ENCODE measurements at regions not wholly inside any gene's neighbourhood (a gene's known extent, or its start where the extent isn't known, plus 50 kb on each side); places are given as distances from the start of the nearest gene placed in this dataset.
A peak's percentile ranks its signal among the peaks of the same experiment; 100 is the strongest.

DNA sequence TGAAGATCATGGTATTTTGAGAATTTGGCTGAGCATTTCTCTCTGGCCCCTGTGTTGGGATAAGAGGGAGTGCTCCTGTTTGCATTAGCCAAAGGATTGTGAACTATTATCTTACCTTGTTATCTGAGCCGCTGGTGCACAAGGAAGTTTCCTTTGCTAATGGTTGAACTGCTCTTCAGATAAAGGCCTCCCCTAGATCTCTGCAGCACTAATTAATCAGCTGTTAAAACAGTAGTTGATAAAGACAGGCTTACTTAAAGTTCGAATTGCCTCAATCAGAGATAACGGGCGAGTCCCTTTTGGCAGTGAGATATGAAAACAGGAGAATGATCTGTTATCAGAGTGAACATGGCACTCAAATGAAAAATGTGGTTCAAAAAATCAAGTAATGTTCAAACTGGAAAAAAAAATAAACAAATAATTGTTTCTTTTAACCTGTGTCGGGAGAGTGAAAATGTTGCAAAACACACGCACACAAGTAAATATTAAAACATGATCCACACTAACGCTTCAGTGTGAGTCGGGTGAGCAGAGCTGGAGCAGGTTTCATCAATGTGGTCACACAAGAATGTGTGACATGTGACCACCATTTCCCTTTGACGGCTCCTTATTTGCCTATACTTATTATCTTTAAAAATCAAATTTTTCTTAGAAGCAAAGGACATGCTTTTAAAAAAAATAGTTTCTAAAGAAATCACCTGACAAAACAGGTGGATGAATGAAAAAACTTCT, 469.1 kb downstream of the SOX2 start:
- Histone ChIP-seq H3K27me3 (ENCODE audit: control insufficient read depth, insufficient read depth, low read length) (no peaks in the 10 kb centered on the region), H3K4me3 (ENCODE audit: low read length) (no peak overlapping the region), H3K9me3 (ENCODE audit: control insufficient read depth, low read depth, low read length) (no peaks in the 10 kb centered on the region), H3K27ac (ENCODE audit: low read length) (peak overlapping the region; percentile 25), H3K4me1 (ENCODE audit: control insufficient read depth, insufficient read depth, low read length) (peaks cover 9% of the 10 kb centered on the region), H3K36me3 (ENCODE audit: control insufficient read depth, insufficient read depth, low read length) (no peaks in the 10 kb centered on the region)
- peak; percentile 20 to 66 for DNase-seq
- 3% methylated on average over 4 of the region's 9 CpGs for WGBS (ENCODE audit: insufficient coverage, low lambda C conversion rate)

- H3K36me3 ChIP-seq (ENCODE audit: control insufficient read depth, insufficient read depth, low read length): no peaks in the 10 kb centered on the region
- no peak overlapping the region for H3K27ac ChIP-seq (ENCODE audit: low read length)
- no CpG with 5 or more reads among the region's 5 CpGs for WGBS (ENCODE audit: insufficient coverage, low lambda C conversion rate)
- H3K4me3 ChIP-seq (ENCODE audit: low read length): no peak overlapping the region
- peaks cover 9% of the 10 kb centered on the region for H3K4me1 ChIP-seq (ENCODE audit: control insufficient read depth, insufficient read depth, low read length)
- DNase-seq: peak; percentile 8 to 57
- no peaks in the 10 kb centered on the region for H3K9me3 ChIP-seq (ENCODE audit: control insufficient read depth, low read depth, low read length)
- no peaks in the 10 kb centered on the region for H3K27me3 ChIP-seq (ENCODE audit: control insufficient read depth, insufficient read depth, low read length)
Measured at GRCh38 chr3:182182531-182182968, 470.8 kb downstream of the SOX2 start.

DNA sequence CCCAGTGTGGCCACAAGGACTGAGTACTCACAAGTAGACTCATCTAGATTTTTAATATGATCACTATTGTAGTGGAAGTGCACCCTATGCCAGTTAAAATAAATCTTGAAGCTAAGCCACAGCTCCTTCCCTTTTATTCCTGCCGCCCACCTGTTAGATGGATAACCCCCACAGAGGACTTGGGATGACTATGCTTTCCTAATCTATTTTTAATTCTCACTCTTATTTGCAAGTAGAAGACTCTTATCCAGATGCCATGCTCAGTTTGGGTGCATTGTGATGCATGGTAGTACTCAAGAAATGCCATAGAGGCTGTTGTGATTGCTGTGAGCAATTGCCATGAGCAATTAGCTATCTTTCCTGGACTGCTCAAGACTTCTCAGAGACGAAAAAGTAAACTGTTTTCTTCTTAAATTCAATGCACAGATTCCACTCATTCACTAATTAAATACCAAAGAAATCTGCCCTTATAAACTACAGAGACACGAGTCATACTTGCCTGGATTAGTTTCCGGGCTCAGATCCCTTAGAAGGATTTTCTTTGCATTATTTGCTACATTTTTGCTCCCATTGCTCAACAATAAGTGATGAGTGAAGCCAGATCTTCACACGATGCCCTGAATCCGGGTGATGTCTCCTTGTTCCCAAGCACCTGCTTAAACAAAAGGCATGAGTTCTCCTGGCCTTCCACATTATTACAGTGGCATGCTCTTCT, 472.1 kb downstream of the SOX2 start:
- H3K36me3 ChIP-seq (ENCODE audit: control insufficient read depth, insufficient read depth, low read length): no peaks in the 10 kb centered on the region
- H3K27me3 ChIP-seq (ENCODE audit: control insufficient read depth, insufficient read depth, low read length): no peaks in the 10 kb centered on the region
- H3K27ac ChIP-seq (ENCODE audit: low read length): no peak overlapping the region
- DNase-seq: no peak
- H3K9me3 ChIP-seq (ENCODE audit: control insufficient read depth, low read depth, low read length): no peaks in the 10 kb centered on the region
- H3K4me3 ChIP-seq (ENCODE audit: low read length): no peak overlapping the region
- peaks cover 9% of the 10 kb centered on the region for H3K4me1 ChIP-seq (ENCODE audit: control insufficient read depth, insufficient read depth, low read length)
- 53% methylated on average over 3 of the region's 6 CpGs for WGBS (ENCODE audit: insufficient coverage, low lambda C conversion rate)

DNA sequence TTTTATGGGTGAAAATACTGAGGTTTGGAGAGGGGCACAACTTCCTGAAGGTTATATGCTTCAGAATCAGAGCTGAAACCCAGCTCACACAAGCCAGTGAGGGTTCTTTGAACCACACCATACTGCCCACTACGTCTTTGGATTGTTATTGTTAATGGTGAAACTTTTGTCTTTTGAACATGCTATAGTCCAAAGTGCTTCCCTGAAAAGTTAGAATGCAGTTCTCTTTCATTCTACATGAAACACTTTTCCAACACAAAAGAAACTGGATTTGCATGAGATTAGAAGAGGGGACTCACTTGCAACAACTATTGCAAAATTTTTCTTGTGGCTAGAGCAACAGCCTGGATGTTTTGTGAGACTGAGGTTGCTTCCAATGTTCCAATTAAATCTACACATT, 473.6 kb downstream of the SOX2 start:
- Histone ChIP-seq H3K9me3 (ENCODE audit: control insufficient read depth, low read depth, low read length) (no peaks in the 10 kb centered on the region), H3K36me3 (ENCODE audit: control insufficient read depth, insufficient read depth, low read length) (no peaks in the 10 kb centered on the region), H3K4me3 (ENCODE audit: low read length) (no peak overlapping the region), H3K27me3 (ENCODE audit: control insufficient read depth, insufficient read depth, low read length) (no peaks in the 10 kb centered on the region), H3K27ac (ENCODE audit: low read length) (no peak overlapping the region), H3K4me1 (ENCODE audit: control insufficient read depth, insufficient read depth, low read length) (peaks cover 7% of the 10 kb centered on the region)
- peak in 1 of 2 donors; percentile 14 for DNase-seq
- WGBS (ENCODE audit: insufficient coverage, low lambda C conversion rate): no CpG with 5 or more reads among the region's 1 CpG

- no peak overlapping the region for H3K4me3 ChIP-seq (ENCODE audit: low read length)
- peak overlapping the region; percentile 58 for H3K27ac ChIP-seq (ENCODE audit: low read length)
- WGBS (ENCODE audit: insufficient coverage, low lambda C conversion rate): 28% methylated on average over 2 of the region's 2 CpGs
- no peaks in the 10 kb centered on the region for H3K36me3 ChIP-seq (ENCODE audit: control insufficient read depth, insufficient read depth, low read length)
- peaks cover 3% of the 10 kb centered on the region for H3K4me1 ChIP-seq (ENCODE audit: control insufficient read depth, insufficient read depth, low read length)
- no peaks in the 10 kb centered on the region for H3K9me3 ChIP-seq (ENCODE audit: control insufficient read depth, low read depth, low read length)
- H3K27me3 ChIP-seq (ENCODE audit: control insufficient read depth, insufficient read depth, low read length): no peaks in the 10 kb centered on the region
- DNase-seq: peak in 1 of 2 donors; percentile 67
Measured at GRCh38 chr3:182190056-182190455, 478.3 kb downstream of the SOX2 start.

DNA sequence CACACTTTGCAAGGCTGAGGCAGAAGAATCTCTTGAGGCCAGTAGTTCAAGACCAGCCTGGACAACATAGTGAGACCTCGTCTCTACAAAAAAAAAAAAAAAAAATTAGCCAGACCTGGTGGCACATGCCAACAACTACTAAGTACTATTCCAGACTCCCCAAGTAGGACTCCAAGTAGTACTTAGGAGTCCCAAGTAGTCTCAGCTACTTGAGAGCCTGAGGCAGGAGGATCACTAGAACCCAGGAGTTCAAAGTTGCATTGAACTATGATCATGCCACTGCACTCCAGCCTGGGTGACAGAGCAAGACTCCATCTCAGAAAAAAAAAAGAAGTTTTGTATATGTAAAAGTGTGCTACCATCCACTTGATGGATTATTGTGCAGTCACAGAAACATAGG, 486.6 kb downstream of the SOX2 start:
- WGBS (ENCODE audit: insufficient coverage, low lambda C conversion rate): no CpG with 5 or more reads among the region's 1 CpG
- no peaks in the 10 kb centered on the region for H3K27me3 ChIP-seq (ENCODE audit: control insufficient read depth, insufficient read depth, low read length)
- H3K9me3 ChIP-seq (ENCODE audit: control insufficient read depth, low read depth, low read length): no peaks in the 10 kb centered on the region

GRCh38 chr3:182201456-182202168, 489.9 kb downstream of the SOX2 start:
- no peaks in the 10 kb centered on the region for H3K36me3 ChIP-seq (ENCODE audit: control insufficient read depth, insufficient read depth, low read length)
- no peak for DNase-seq
- H3K27me3 ChIP-seq (ENCODE audit: control insufficient read depth, insufficient read depth, low read length): no peaks in the 10 kb centered on the region
- no peaks in the 10 kb centered on the region for H3K4me1 ChIP-seq (ENCODE audit: control insufficient read depth, insufficient read depth, low read length)
- no peaks in the 10 kb centered on the region for H3K9me3 ChIP-seq (ENCODE audit: control insufficient read depth, low read depth, low read length)
- H3K4me3 ChIP-seq (ENCODE audit: low read length): no peak overlapping the region
- WGBS (ENCODE audit: insufficient coverage, low lambda C conversion rate): 81% methylated on average over 5 of the region's 11 CpGs
- H3K27ac ChIP-seq (ENCODE audit: low read length): no peak overlapping the region

More for the DNA sequence above, 486.6 kb downstream of the SOX2 start:
- no peak overlapping the region for H3K4me3 ChIP-seq (ENCODE audit: low read length)
- H3K4me1 ChIP-seq (ENCODE audit: control insufficient read depth, insufficient read depth, low read length): no peaks in the 10 kb centered on the region
- no peaks in the 10 kb centered on the region for H3K36me3 ChIP-seq (ENCODE audit: control insufficient read depth, insufficient read depth, low read length)
- no peak for DNase-seq
- H3K27ac ChIP-seq (ENCODE audit: low read length): no peak overlapping the region

- H3K27me3 ChIP-seq (ENCODE audit: control insufficient read depth, insufficient read depth, low read length): no peaks in the 10 kb centered on the region
- no peaks in the 10 kb centered on the region for H3K36me3 ChIP-seq (ENCODE audit: control insufficient read depth, insufficient read depth, low read length)
- WGBS (ENCODE audit: insufficient coverage, low lambda C conversion rate): no CpG with 5 or more reads among the region's 4 CpGs
- no peak overlapping the region for H3K4me3 ChIP-seq (ENCODE audit: low read length)
- no peaks in the 10 kb centered on the region for H3K9me3 ChIP-seq (ENCODE audit: control insufficient read depth, low read depth, low read length)
- no peak overlapping the region for H3K27ac ChIP-seq (ENCODE audit: low read length)
- peak; percentile 74 to 80 for DNase-seq
- peaks cover 5% of the 10 kb centered on the region for H3K4me1 ChIP-seq (ENCODE audit: control insufficient read depth, insufficient read depth, low read length)
Measured at GRCh38 chr3:182212479-182213076, 500.9 kb downstream of the SOX2 start.

DNA sequence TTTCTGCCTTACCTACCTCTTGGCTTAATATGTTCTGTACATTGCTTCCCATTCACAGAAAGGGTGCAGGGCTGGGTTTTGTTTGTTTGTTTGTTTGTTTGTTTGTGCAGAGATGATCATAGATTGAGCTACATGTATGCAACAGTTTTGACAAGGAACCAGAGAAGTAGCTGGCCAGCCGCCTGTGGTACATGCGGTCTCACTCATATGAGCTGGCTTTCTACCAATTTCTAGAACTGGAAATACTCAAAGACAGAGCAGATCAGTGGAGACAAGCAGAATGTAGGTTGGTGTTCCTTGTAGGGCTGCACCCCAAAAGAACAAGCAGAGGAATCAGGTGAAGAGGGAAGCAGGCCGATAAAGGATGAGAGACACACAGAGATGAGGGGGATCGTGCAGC, 502.7 kb downstream of the SOX2 start:
- Histone ChIP-seq H3K27me3 (ENCODE audit: control insufficient read depth, insufficient read depth, low read length) (no peaks in the 10 kb centered on the region), H3K4me1 (ENCODE audit: control insufficient read depth, insufficient read depth, low read length) (peaks cover 5% of the 10 kb centered on the region), H3K36me3 (ENCODE audit: control insufficient read depth, insufficient read depth, low read length) (no peaks in the 10 kb centered on the region), H3K27ac (ENCODE audit: low read length) (no peak overlapping the region), H3K4me3 (ENCODE audit: low read length) (no peak overlapping the region), H3K9me3 (ENCODE audit: control insufficient read depth, low read depth, low read length) (no peaks in the 10 kb centered on the region)
- WGBS (ENCODE audit: insufficient coverage, low lambda C conversion rate): no CpG with 5 or more reads among the region's 4 CpGs
- no peak for DNase-seq

- DNase-seq: no peak
- Histone ChIP-seq H3K36me3 (ENCODE audit: control insufficient read depth, insufficient read depth, low read length) (no peaks in the 10 kb centered on the region), H3K4me3 (ENCODE audit: low read length) (no peak overlapping the region), H3K4me1 (ENCODE audit: control insufficient read depth, insufficient read depth, low read length) (peaks cover 5% of the 10 kb centered on the region), H3K27ac (ENCODE audit: low read length) (no peak overlapping the region), H3K9me3 (ENCODE audit: control insufficient read depth, low read depth, low read length) (no peaks in the 10 kb centered on the region), H3K27me3 (ENCODE audit: control insufficient read depth, insufficient read depth, low read length) (no peaks in the 10 kb centered on the region)
Measured at GRCh38 chr3:182215881-182216280, 504.2 kb downstream of the SOX2 start.
